Central memory CD8-positive, alpha-beta T cell (primary cell): ENCODE measurements at regions not wholly inside any gene's neighbourhood (a gene's known extent, or its start where the extent isn't known, plus 50 kb on each side); places are given as distances from the start of the nearest gene placed in this dataset.

Experiments used
- ATAC-seq: fragments of 150-1000 bp; cut with Tn5 transposase; replicated peaks from 2 replicates; pipeline ENCODE4 v1.10.0; 2022; ENCODE audit warnings: mild to moderate bottlenecking, moderate FRiP score, moderate number of reproducible peaks; ENCODE audit not compliant: poor library complexity, severe bottlenecking; ENCODE audit errors: extremely low read depth
- DNase-seq, 2 donors: peaks; one replicate each; pipeline ENCODE4 v3.0.0; 2021; ENCODE audit warnings: low spot score in 2 of 2
- H3K27ac Mint-ChIP-seq: one replicate; pipeline ENCODE4 v1.8.0; 2022; ENCODE audit warnings: low read depth, mild to moderate bottlenecking, moderate library complexity, mixed read lengths
- H3K27me3 Mint-ChIP-seq: one replicate; pipeline ENCODE4 v1.8.0; 2022; ENCODE audit warnings: mixed read lengths
- H3K36me3 Mint-ChIP-seq: one replicate; pipeline ENCODE4 v1.8.0; 2022; ENCODE audit warnings: mild to moderate bottlenecking, moderate library complexity, mixed read lengths; ENCODE audit not compliant: insufficient read depth
- H3K4me1 Mint-ChIP-seq: one replicate; pipeline ENCODE4 v1.8.0; 2022; ENCODE audit warnings: mixed read lengths
- H3K4me3 Mint-ChIP-seq: one replicate; pipeline ENCODE4 v1.8.0; 2022; ENCODE audit warnings: mild to moderate bottlenecking, moderate library complexity, mixed read lengths
- H3K9me3 Mint-ChIP-seq: one replicate; pipeline ENCODE4 v1.8.0; 2022; ENCODE audit warnings: mixed read lengths

GRCh38 chr6:145428706-145429105 is 306.6 kb downstream of the EPM2A start:
- Mint-ChIP-seq H3K27me3 (no peaks in the 10 kb centered on the region), H3K4me3 (no peak overlapping the region), H3K9me3 (no peaks in the 10 kb centered on the region), H3K27ac (no peak overlapping the region), H3K36me3 (no peaks in the 10 kb centered on the region), H3K4me1 (no peaks in the 10 kb centered on the region)
- no peak for DNase-seq
- no peak for ATAC-seq

DNA sequence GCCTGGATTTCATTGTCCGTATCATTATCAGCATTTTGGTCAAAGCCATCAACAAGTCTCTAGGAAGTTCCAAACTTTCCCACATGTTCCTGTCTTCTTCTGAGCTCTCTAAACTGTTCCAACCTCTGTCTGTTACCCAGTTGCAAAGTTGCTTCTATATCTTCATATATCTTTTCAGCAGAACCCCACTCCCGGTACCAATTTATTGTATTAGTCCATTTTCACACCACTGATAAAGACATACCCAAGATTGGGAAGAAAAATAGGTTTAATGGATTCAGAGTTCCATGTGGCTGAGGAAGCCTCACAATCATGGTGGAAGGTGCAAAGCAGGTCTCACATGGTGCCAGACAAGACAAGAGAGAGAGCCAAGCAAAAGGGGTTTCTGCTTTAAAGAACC is 293.2 kb downstream of the EPM2A start:
- no peak for DNase-seq
- Mint-ChIP-seq H3K4me1 (no peaks in the 10 kb centered on the region), H3K36me3 (peaks cover 4% of the 10 kb centered on the region), H3K4me3 (no peak overlapping the region), H3K27ac (no peak overlapping the region), H3K27me3 (peaks cover 16% of the 10 kb centered on the region), H3K9me3 (peaks cover 42% of the 10 kb centered on the region)
- ATAC-seq = no peak

DNA sequence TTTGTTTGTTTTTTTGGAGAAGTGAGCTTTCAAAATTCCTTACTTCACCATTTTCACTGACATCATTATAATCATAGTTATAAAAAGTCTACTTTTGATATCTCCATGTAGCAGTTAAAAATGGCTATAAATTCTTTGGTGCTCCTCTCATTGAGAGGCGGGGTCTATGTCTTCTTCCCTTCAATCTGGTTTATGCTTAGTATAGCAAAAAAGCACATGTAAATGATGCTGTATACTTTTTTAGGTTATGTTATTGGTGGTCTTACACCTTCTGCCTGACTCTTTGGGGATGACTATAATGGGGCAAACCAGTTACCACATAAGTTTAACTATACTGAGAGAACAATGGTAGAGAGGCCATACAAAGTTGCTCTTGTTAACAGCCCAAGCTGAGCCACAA is 289.6 kb downstream of the EPM2A start:
- Mint-ChIP-seq H3K27me3 (no peaks in the 10 kb centered on the region), H3K4me3 (no peak overlapping the region), H3K36me3 (peaks cover 4% of the 10 kb centered on the region), H3K27ac (no peak overlapping the region), H3K4me1 (no peaks in the 10 kb centered on the region), H3K9me3 (peaks cover 32% of the 10 kb centered on the region)
- DNase-seq (no peak), ATAC-seq (no peak)

DNA sequence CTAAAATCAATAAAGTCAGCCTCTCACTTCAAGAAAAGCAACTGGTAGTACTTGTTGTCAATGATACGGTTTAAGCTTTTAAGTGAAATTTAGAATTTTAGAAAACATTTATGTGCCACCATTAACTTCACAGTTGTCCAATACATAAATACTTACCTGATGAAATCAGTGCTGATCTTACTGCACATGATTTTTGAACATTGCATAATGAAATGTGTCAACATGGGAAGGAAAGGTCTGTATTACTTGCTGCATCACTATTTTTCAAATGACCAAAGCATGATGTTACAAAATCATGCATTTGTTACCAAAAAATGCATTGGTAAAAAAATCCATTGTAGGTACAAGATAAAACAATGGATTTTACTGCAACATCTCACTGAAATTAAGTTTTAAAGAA is 284.3 kb downstream of the EPM2A start:
- DNase-seq (no peak), ATAC-seq (no peak)
- Mint-ChIP-seq H3K9me3 (peaks cover 16% of the 10 kb centered on the region), H3K27me3 (no peaks in the 10 kb centered on the region), H3K4me1 (no peaks in the 10 kb centered on the region), H3K27ac (no peak overlapping the region), H3K36me3 (no peaks in the 10 kb centered on the region), H3K4me3 (no peak overlapping the region)

- Mint-ChIP-seq H3K4me1 (no peaks in the 10 kb centered on the region), H3K4me3 (no peak overlapping the region), H3K36me3 (no peaks in the 10 kb centered on the region), H3K27me3 (no peaks in the 10 kb centered on the region), H3K27ac (no peak overlapping the region), H3K9me3 (peaks cover 5% of the 10 kb centered on the region)
- ATAC-seq (no peak), DNase-seq (no peak)
These were observed 281.9 kb downstream of the EPM2A start for GRCh38 chr6:145453376-145453775.

DNA sequence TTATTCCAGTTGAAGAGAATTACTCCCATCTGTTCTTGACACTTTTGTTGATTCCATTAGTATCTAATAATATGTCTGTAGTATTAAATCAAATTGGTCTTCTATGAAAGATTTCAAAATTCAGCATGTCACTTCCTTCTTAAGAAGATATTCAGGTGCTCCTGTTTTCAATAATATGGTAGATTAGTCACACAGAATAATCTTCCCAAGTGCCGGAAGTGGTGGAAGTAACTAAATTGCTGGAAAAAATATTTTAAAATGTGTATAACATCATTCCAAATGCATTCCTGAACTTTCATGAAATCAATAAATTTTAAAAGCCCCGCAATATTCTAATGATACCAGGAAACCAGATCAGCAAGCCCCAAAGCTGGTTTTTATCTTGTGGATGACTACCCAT is 281.3 kb downstream of the EPM2A start:
- Mint-ChIP-seq H3K4me1 (no peaks in the 10 kb centered on the region), H3K9me3 (peaks cover 5% of the 10 kb centered on the region), H3K27me3 (no peaks in the 10 kb centered on the region), H3K36me3 (no peaks in the 10 kb centered on the region), H3K27ac (no peak overlapping the region), H3K4me3 (no peak overlapping the region)
- no peak for DNase-seq
- ATAC-seq = no peak

DNA sequence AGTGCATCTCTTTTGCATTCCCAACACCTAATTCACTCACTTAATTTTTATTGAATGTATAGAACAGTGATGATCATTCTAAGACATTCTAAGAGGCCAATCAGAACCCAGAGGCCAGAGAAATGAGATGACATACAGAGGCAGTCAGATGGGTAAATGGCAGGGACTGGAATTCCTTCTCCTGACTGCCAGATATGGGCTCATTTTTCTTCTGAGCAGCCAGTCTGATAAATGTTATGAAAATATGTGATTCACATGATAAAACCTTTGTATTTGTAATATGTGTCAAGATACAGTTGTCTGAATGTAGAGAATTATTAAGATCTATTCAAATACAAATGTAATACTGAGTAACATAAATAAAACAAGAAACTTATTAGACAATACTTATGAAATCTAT is 277.8 kb downstream of the EPM2A start:
- H3K27ac Mint-ChIP-seq = no peak overlapping the region

DNA sequence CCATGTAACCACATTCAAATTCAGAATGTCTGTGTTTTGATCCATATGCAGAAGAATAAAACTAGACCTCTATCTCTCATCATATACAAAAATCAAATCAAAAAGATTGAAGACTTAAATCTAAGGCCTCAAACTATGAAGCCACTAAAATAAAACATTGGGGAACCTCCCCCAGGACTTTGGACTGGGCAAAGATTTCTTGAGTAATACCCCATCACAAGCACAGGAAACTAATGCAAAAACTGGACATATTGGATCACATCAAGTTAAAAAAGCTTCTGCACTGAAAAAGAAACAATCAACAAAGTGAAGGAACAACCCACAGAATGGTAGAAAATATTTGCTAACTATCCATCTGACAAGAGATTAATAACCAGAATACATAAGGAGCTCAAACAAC is 266.8 kb downstream of the EPM2A start:
- peaks cover 5% of the 10 kb centered on the region for H3K36me3 Mint-ChIP-seq
- peaks cover 7% of the 10 kb centered on the region for H3K9me3 Mint-ChIP-seq
- no peak for DNase-seq
- H3K4me3 Mint-ChIP-seq = no peak overlapping the region
- H3K27ac Mint-ChIP-seq = no peak overlapping the region
- H3K4me1 Mint-ChIP-seq = no peaks in the 10 kb centered on the region
- peaks cover 14% of the 10 kb centered on the region for H3K27me3 Mint-ChIP-seq
- no peak for ATAC-seq

More for the DNA sequence above, 277.8 kb downstream of the EPM2A start:
- no peaks in the 10 kb centered on the region for H3K27me3 Mint-ChIP-seq
- DNase-seq (no peak), ATAC-seq (no peak)
- no peaks in the 10 kb centered on the region for H3K9me3 Mint-ChIP-seq
- H3K36me3 Mint-ChIP-seq = no peaks in the 10 kb centered on the region
- no peak overlapping the region for H3K4me3 Mint-ChIP-seq
- no peaks in the 10 kb centered on the region for H3K4me1 Mint-ChIP-seq

DNA sequence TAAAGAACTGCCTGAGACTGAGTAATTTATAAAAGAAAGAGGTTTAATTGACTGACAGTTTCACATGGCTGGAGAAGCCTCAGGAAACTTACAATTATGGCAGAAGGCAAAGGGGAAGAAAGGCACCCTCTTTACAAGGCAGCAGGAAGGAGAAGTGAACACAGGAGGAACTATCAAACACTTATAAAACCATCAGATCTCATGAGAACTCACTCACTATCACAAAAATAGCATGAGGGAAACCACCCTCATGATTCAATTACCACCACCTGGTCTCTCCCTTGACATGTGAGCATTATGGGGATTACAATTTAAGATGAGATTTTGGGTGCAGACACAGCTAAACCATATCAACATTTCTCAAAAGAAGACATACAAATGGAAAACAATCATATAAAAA is 266.3 kb downstream of the EPM2A start:
- ATAC-seq = no peak
- H3K36me3 Mint-ChIP-seq = peaks cover 5% of the 10 kb centered on the region
- no peak overlapping the region for H3K4me3 Mint-ChIP-seq

DNA sequence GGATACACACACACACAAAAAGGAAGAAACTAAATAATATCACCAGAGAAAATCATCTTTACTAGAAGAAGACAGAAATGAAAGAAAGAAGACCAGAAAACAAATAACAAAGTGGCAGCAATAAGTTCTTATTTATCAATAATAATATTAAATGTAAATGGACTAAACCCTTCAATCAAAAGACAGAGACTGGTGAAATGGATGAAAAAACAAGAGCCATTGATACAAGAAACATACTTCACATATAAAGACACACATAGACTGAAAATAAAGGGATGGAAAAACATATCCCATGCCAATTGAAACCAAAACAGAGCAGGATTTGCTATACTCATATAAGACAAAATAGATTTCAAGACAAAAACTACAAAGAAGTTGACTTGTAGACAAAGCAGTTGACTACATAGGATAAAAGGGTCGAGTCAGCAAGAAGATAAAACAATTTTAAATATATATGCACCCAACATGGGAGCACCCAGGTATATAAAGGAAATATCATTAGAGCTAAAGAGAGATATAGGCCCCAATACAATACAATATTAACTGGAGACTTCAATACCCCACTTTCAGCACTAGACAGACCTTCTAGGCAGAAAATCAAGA is 259.4 kb downstream of the EPM2A start:
- ATAC-seq (no peak), DNase-seq (no peak)
- Mint-ChIP-seq H3K36me3 (no peaks in the 10 kb centered on the region), H3K27me3 (no peaks in the 10 kb centered on the region), H3K9me3 (peaks cover 15% of the 10 kb centered on the region), H3K4me1 (no peaks in the 10 kb centered on the region), H3K4me3 (no peak overlapping the region), H3K27ac (no peak overlapping the region)

More for the DNA sequence above, 266.3 kb downstream of the EPM2A start:
- Mint-ChIP-seq H3K9me3 (peaks cover 7% of the 10 kb centered on the region), H3K27ac (no peak overlapping the region), H3K4me1 (no peaks in the 10 kb centered on the region), H3K27me3 (peaks cover 14% of the 10 kb centered on the region)
- no peak for DNase-seq

GRCh38 chr6:145480024-145480423 is 255.3 kb downstream of the EPM2A start:
- H3K4me1 Mint-ChIP-seq = no peaks in the 10 kb centered on the region

GRCh38 chr6:145483191-145483996 is 251.9 kb downstream of the EPM2A start:
- H3K27me3 Mint-ChIP-seq = no peaks in the 10 kb centered on the region
- H3K36me3 Mint-ChIP-seq = no peaks in the 10 kb centered on the region
- H3K4me3 Mint-ChIP-seq = no peak overlapping the region
- no peak for DNase-seq
- ATAC-seq = no peak
- H3K4me1 Mint-ChIP-seq = no peaks in the 10 kb centered on the region
- no peak overlapping the region for H3K27ac Mint-ChIP-seq
- no peaks in the 10 kb centered on the region for H3K9me3 Mint-ChIP-seq

More at GRCh38 chr6:145480024-145480423, 255.3 kb downstream of the EPM2A start:
- H3K36me3 Mint-ChIP-seq = no peaks in the 10 kb centered on the region
- H3K4me3 Mint-ChIP-seq = no peak overlapping the region
- no peak for ATAC-seq
- H3K27me3 Mint-ChIP-seq = no peaks in the 10 kb centered on the region
- H3K27ac Mint-ChIP-seq = no peak overlapping the region
- H3K9me3 Mint-ChIP-seq = peaks cover 8% of the 10 kb centered on the region
- DNase-seq = no peak

- no peak overlapping the region for H3K27ac Mint-ChIP-seq
- H3K4me1 Mint-ChIP-seq = no peaks in the 10 kb centered on the region
- DNase-seq (no peak), ATAC-seq (no peak)
- H3K4me3 Mint-ChIP-seq = no peak overlapping the region
- H3K27me3 Mint-ChIP-seq = no peaks in the 10 kb centered on the region
- H3K36me3 Mint-ChIP-seq = no peaks in the 10 kb centered on the region
- no peaks in the 10 kb centered on the region for H3K9me3 Mint-ChIP-seq
These were observed 250.0 kb downstream of the EPM2A start for GRCh38 chr6:145485288-145485687.
